ENCODE measurements at regions not wholly inside any gene's neighbourhood (a gene's known extent, or its start where the extent isn't known, plus 50 kb on each side); places are given as distances from the start of the nearest gene placed in this dataset.
"Not testable (repeated sequence)": the region's sequence is repeated elsewhere in the genome, so short reads cannot be mapped to it uniquely, and the experiment has no call there.

DNA sequence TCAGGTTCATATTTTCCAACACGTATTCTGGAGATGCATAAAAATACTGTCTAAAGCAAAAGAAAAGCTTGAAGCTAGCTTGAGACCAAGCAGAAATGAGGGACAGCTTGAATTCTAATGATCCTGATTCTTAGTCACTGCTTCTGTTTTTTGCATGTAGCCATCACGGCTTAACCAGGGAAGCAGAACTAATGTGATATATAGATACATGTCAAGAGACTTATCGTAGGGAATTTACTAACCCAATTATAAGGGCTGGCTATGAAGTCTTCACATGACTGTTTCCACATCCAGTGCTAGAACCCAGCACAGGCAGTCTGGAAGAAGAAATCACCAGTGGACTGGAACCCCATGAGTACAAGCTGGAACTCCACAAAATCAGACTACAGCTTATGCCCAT, 85.2 kb upstream of the SLIT2 start:
- no peak for ATAC-seq
- TF ChIP-seq ZNF565 (CRISPR knock-in tag; conservative IDR thresholded peaks at IDR 0.05; ENCODE audit: low read depth) (no peak), SNAI2 (CRISPR knock-in tag; IDR thresholded peaks at IDR 0.05) (no peak), CSDC2 (CRISPR knock-in tag; IDR thresholded peaks at IDR 0.05) (no peak), ZC3H10 (CRISPR knock-in tag; IDR thresholded peaks at IDR 0.05) (no peak), ZFP3 (CRISPR knock-in tag; IDR thresholded peaks at IDR 0.05) (no peak), ISL1 (CRISPR knock-in tag; IDR thresholded peaks at IDR 0.05) (no peak)

DNA sequence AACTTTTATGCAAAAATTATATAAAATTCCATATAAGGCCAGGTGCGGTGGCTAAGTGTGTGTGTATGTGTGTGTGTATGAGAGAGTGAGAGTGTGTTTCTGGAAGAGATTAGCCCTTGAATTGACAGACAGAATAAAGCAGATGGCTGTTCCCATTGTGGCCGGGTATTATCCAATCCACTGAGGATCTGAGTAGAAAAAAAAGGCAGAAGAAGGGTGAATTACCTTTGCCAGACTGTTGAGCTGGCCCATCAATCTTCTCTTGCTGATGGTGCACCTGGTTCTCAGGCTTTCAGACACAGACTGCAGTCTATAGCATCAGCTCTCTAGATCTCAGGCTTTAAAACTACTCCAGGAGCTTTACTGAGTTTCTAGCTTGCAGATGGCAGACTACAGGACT, 92.2 kb upstream of the SLIT2 start:
- ATAC-seq = no peak
- no peak for TF ChIP-seq RARB (CRISPR knock-in tag; IDR thresholded peaks at IDR 0.05)
- TF ChIP-seq TCF4 (CRISPR knock-in tag; IDR thresholded peaks at IDR 0.05; ENCODE audit: borderline replicate concordance) = no peak
- no peak for TF ChIP-seq PPARA (CRISPR knock-in tag; IDR thresholded peaks at IDR 0.05; ENCODE audit: borderline replicate concordance)
- TF ChIP-seq ZFP30 (CRISPR knock-in tag; IDR thresholded peaks at IDR 0.05) = no peak
- no peak for TF ChIP-seq CSDC2 (CRISPR knock-in tag; IDR thresholded peaks at IDR 0.05)
- TF ChIP-seq, protein P1, sequence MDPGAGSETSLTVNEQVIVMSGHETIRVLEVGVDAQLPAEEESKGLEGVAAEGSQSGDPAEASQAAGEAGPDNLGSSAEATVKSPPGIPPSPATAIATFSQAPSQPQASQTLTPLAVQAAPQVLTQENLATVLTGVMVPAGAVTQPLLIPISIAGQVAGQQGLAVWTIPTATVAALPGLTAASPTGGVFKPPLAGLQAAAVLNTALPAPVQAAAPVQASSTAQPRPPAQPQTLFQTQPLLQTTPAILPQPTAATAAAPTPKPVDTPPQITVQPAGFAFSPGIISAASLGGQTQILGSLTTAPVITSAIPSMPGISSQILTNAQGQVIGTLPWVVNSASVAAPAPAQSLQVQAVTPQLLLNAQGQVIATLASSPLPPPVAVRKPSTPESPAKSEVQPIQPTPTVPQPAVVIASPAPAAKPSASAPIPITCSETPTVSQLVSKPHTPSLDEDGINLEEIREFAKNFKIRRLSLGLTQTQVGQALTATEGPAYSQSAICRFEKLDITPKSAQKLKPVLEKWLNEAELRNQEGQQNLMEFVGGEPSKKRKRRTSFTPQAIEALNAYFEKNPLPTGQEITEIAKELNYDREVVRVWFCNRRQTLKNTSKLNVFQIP (CRISPR knock-in tag; IDR thresholded peaks at IDR 0.05; ENCODE audit: borderline replicate concordance, low read depth) = no peak
- TF ChIP-seq, protein P2, sequence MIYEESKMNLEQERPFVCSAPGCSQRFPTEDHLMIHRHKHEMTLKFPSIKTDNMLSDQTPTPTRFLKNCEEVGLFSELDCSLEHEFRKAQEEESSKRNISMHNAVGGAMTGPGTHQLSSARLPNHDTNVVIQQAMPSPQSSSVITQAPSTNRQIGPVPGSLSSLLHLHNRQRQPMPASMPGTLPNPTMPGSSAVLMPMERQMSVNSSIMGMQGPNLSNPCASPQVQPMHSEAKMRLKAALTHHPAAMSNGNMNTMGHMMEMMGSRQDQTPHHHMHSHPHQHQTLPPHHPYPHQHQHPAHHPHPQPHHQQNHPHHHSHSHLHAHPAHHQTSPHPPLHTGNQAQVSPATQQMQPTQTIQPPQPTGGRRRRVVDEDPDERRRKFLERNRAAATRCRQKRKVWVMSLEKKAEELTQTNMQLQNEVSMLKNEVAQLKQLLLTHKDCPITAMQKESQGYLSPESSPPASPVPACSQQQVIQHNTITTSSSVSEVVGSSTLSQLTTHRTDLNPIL (CRISPR knock-in tag; IDR thresholded peaks at IDR 0.05; ENCODE audit: low read depth) = no peak
- TF ChIP-seq, protein P3, sequence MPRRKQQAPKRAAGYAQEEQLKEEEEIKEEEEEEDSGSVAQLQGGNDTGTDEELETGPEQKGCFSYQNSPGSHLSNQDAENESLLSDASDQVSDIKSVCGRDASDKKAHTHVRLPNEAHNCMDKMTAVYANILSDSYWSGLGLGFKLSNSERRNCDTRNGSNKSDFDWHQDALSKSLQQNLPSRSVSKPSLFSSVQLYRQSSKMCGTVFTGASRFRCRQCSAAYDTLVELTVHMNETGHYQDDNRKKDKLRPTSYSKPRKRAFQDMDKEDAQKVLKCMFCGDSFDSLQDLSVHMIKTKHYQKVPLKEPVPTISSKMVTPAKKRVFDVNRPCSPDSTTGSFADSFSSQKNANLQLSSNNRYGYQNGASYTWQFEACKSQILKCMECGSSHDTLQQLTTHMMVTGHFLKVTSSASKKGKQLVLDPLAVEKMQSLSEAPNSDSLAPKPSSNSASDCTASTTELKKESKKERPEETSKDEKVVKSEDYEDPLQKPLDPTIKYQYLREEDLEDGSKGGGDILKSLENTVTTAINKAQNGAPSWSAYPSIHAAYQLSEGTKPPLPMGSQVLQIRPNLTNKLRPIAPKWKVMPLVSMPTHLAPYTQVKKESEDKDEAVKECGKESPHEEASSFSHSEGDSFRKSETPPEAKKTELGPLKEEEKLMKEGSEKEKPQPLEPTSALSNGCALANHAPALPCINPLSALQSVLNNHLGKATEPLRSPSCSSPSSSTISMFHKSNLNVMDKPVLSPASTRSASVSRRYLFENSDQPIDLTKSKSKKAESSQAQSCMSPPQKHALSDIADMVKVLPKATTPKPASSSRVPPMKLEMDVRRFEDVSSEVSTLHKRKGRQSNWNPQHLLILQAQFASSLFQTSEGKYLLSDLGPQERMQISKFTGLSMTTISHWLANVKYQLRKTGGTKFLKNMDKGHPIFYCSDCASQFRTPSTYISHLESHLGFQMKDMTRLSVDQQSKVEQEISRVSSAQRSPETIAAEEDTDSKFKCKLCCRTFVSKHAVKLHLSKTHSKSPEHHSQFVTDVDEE (CRISPR knock-in tag; IDR thresholded peaks at IDR 0.05) = no peak
- TF ChIP-seq ESRRG (CRISPR knock-in tag; IDR thresholded peaks at IDR 0.05) = no peak
- no peak for TF ChIP-seq ARNTL (CRISPR knock-in tag; IDR thresholded peaks at IDR 0.05; ENCODE audit: borderline replicate concordance, low read depth)
- TF ChIP-seq, protein P4, sequence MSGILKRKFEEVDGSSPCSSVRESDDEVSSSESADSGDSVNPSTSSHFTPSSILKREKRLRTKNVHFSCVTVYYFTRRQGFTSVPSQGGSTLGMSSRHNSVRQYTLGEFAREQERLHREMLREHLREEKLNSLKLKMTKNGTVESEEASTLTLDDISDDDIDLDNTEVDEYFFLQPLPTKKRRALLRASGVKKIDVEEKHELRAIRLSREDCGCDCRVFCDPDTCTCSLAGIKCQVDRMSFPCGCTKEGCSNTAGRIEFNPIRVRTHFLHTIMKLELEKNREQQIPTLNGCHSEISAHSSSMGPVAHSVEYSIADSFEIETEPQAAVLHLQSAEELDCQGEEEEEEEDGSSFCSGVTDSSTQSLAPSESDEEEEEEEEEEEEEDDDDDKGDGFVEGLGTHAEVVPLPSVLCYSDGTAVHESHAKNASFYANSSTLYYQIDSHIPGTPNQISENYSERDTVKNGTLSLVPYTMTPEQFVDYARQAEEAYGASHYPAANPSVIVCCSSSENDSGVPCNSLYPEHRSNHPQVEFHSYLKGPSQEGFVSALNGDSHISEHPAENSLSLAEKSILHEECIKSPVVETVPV (CRISPR knock-in tag; IDR thresholded peaks at IDR 0.05) = no peak
- TF ChIP-seq BACH2 (CRISPR knock-in tag; IDR thresholded peaks at IDR 0.05; ENCODE audit: borderline replicate concordance) = no peak
- no peak for TF ChIP-seq TOX (CRISPR knock-in tag; IDR thresholded peaks at IDR 0.05; ENCODE audit: borderline replicate concordance)

DNA sequence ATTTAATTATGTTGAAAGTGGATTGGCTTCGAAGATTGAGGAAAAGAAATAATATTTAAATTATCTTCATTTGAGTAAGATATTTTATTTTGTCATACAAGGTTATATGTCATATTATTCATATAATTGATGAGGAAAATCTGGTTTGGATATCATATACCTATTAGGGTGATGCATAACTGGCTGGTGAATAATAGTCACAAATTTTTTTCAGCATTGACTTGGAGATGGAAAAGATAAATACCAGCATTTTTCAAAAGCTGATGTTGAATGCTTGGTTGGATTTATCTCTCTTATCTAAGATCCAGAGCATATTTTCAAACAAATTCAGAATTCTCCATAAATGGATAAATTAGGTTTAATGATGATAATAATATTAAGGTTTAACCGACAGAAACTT, 93.5 kb upstream of the SLIT2 start:
- ATAC-seq = peak; percentile 56
- TF ChIP-seq ARNTL (CRISPR knock-in tag; IDR thresholded peaks at IDR 0.05; ENCODE audit: borderline replicate concordance, low read depth) = no peak

DNA sequence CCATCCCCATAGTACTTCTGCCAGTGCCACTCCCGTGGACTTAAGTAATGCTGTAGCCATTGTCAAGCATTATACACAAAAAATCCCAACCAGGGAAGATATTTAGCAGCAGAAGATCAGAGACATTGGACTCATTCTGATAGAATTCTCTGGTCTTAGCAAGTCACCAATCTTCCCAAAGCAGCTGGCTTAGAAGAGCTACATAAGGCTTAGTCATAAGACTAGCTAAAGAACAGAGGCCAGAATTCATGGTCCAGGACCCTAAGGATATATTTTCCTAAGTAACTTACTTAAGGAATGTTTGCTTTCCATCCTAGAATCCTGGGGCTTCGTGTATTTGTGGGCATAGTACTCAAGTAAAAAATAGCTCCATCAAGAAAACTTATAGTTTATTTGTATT, 100.3 kb upstream of the SLIT2 start:
- TF ChIP-seq, protein P2 (CRISPR knock-in tag; IDR thresholded peaks at IDR 0.05; ENCODE audit: low read depth) = no peak
- no peak for TF ChIP-seq ISL1 (CRISPR knock-in tag; IDR thresholded peaks at IDR 0.05)
- TF ChIP-seq TOX (CRISPR knock-in tag; IDR thresholded peaks at IDR 0.05; ENCODE audit: borderline replicate concordance) = no peak
- no peak for TF ChIP-seq TCF4 (CRISPR knock-in tag; IDR thresholded peaks at IDR 0.05; ENCODE audit: borderline replicate concordance)
- no peak for TF ChIP-seq GLIS3 (CRISPR knock-in tag; IDR thresholded peaks at IDR 0.05)
- TF ChIP-seq ZFP30 (CRISPR knock-in tag; IDR thresholded peaks at IDR 0.05) = no peak
- no peak for TF ChIP-seq ESRRG (CRISPR knock-in tag; IDR thresholded peaks at IDR 0.05)
- TF ChIP-seq, protein P4 (CRISPR knock-in tag; IDR thresholded peaks at IDR 0.05) = no peak
- no peak for TF ChIP-seq RARB (CRISPR knock-in tag; IDR thresholded peaks at IDR 0.05)
- no peak for TF ChIP-seq CSDC2 (CRISPR knock-in tag; IDR thresholded peaks at IDR 0.05)
- TF ChIP-seq ZNF565 (CRISPR knock-in tag; conservative IDR thresholded peaks at IDR 0.05; ENCODE audit: low read depth) = no peak
- no peak for TF ChIP-seq ZFP3 (CRISPR knock-in tag; IDR thresholded peaks at IDR 0.05)
- no peak for TF ChIP-seq OSR1 (CRISPR knock-in tag; IDR thresholded peaks at IDR 0.05)
- no peak for TF ChIP-seq PPARA (CRISPR knock-in tag; IDR thresholded peaks at IDR 0.05; ENCODE audit: borderline replicate concordance)
- TF ChIP-seq, protein P3 (CRISPR knock-in tag; IDR thresholded peaks at IDR 0.05) = no peak
- no peak for TF ChIP-seq BACH2 (CRISPR knock-in tag; IDR thresholded peaks at IDR 0.05; ENCODE audit: borderline replicate concordance)

DNA sequence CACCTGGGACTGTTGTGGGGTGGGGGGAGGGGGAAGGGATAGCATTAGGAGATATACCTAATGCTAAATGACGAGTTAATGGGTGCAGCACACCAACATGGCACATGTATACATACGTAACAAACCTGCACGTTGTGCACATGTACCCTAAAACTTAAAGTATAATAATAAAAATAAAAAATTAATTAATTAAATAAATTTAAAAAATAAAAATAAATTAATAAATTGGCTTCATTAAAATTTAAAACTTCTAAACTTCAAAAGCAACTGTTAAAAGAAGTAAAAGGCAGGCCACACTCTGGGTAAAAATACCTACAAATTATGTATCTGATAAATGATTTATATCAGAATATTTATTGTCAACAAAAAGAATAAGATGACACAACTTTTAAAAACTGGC, 102.6 kb upstream of the SLIT2 start:
- not testable (repeated sequence) for ATAC-seq

More for the DNA sequence above, 100.3 kb upstream of the SLIT2 start:
- ATAC-seq = no peak

Measured in SK-N-SH treated with all-trans-retinoic acid at 6 μM for 48 hours (cell line).